MM.1S (cell line): ENCODE measurements at regions not wholly inside any gene's neighbourhood (a gene's known extent, or its start where the extent isn't known, plus 50 kb on each side); places are given as distances from the start of the nearest gene placed in this dataset.

ENCODE experiments used
- DNase-seq: peaks from one replicate; pipeline ENCODE4 v3.0.0-alpha.2; 2015
- H2AFZ ChIP-seq: fragments of 300-600 bp; sonication (generic); 2 replicates; pipeline ENCODE4 v1.6.0; 2016; ENCODE audit warnings: antibody characterized with exemption, low read length
- H3F3A ChIP-seq: fragments of 300-600 bp; sonication (generic); 2 replicates; pipeline ENCODE4 v1.6.1; 2016; ENCODE audit warnings: mild to moderate bottlenecking, antibody characterized with exemption, low read length, moderate library complexity, mixed read lengths; ENCODE audit not compliant: insufficient read depth
- H3K27ac ChIP-seq: fragments of 300-600 bp; sonication (generic); 2 replicates; pipeline ENCODE4 v1.5.1; 2016; ENCODE audit warnings: mild to moderate bottlenecking, low read length
- H3K27me3 ChIP-seq: fragments of 300-600 bp; sonication (generic); replicated peaks from 2 replicates; pipeline ENCODE4 v1.6.0; 2016; ENCODE audit warnings: low read length; ENCODE audit not compliant: insufficient read depth
- H3K36me3 ChIP-seq: fragments of 300-600 bp; sonication (generic); replicated peaks from 2 replicates; pipeline ENCODE4 v1.6.1; 2016; ENCODE audit warnings: mild to moderate bottlenecking, low read length, mixed read lengths; ENCODE audit not compliant: insufficient read depth
- H3K4me1 ChIP-seq: fragments of 300-600 bp; sonication (generic); 2 replicates; pipeline ENCODE4 v1.6.1; 2016; ENCODE audit warnings: low read length, mixed read lengths
- H3K4me2 ChIP-seq: fragments of 300-600 bp; sonication (generic); 2 replicates; pipeline ENCODE4 v1.6.0; 2016; ENCODE audit warnings: low read depth, low read length
- H3K4me3 ChIP-seq: fragments of 300-600 bp; sonication (generic); 2 replicates; pipeline ENCODE4 v1.5.1; 2016; ENCODE audit warnings: low read length, mixed read lengths
- H3K79me2 ChIP-seq: fragments of 300-600 bp; sonication (generic); 2 replicates; pipeline ENCODE4 v1.6.1; 2016; ENCODE audit warnings: mixed run types, low read length, mixed read lengths
- H3K9ac ChIP-seq: fragments of 300-600 bp; sonication (generic); 2 replicates; pipeline ENCODE4 v1.6.1; 2016; ENCODE audit warnings: low read length, mixed read lengths
- H3K9me2 ChIP-seq: fragments of 300-600 bp; sonication (generic); replicated peaks from 2 replicates; pipeline ENCODE4 v1.6.1; 2016; ENCODE audit warnings: mild to moderate bottlenecking, low read length, mixed read lengths; ENCODE audit not compliant: insufficient read depth
- H3K9me3 ChIP-seq: fragments of 300-600 bp; sonication (generic); replicated peaks from 2 replicates; pipeline ENCODE4 v1.6.1; 2016; ENCODE audit warnings: mild to moderate bottlenecking, low read length, mixed read lengths; ENCODE audit not compliant: insufficient read depth
- H4K20me1 ChIP-seq: fragments of 300-600 bp; sonication (generic); 2 replicates; pipeline ENCODE4 v1.6.1; 2016; ENCODE audit warnings: mild to moderate bottlenecking, low read length, moderate library complexity, mixed read lengths; ENCODE audit not compliant: insufficient read depth
- EZH2 ChIP-seq: fragments of 300-600 bp; sonication (generic); optimal IDR thresholded peaks from 2 replicates; pipeline ENCODE3; 2017; ENCODE audit warnings: low read depth, mild to moderate bottlenecking, antibody characterized with exemption, low read length, mixed read lengths
- EZH2phosphoT487 ChIP-seq: fragments of 300-600 bp; sonication (generic); IDR thresholded peaks from 2 replicates; pipeline ENCODE4 v1.6.1; 2018; ENCODE audit warnings: antibody characterized with exemption, low read length
- TF ChIP-seq, protein P1 (sequence below): fragments of 300-600 bp; sonication (generic); IDR thresholded peaks from 2 replicates; pipeline ENCODE4 v1.5.1; 2016; ENCODE audit warnings: antibody characterized with exemption, low read length, mixed read lengths

DNA sequence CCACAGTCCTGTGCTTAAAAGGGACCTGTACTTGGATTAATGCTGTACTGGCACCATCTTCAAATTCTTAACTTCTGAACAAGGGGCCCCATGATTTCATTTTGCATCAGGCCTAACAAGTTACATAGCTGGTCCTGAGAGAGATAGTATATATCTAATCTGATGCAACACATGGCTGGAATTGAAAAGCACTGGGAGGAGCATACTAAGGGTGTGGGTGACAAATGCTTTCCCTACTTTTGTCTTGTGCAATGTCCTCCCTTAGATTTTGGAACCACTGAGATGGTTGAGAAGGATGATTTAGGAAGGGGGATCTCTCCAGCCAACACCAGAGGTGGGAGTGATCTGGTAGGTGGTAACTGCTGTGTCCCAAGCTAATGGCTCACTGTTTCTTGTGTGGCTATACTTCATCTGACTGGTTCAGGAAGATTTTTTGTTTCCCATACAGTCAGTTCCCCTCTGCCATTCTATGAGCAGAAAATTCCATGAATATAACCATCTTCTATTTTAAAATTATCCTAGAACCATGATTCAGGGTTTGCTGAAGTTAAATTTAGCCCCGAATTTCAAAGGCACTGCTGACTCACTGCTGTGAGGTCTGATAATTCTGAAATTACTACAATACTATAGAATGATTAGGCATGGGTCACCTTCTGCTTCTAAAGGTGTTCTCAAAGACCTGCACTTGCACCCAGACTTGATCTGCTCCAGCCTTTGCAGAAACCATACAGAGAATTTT lies 108.3 kb upstream of the NCKAP5 start:
- Histone ChIP-seq H3K79me2 (no peaks in the 10 kb centered on the region), H3K27me3 (no peaks in the 10 kb centered on the region), H3K27ac (no peak overlapping the region), H2AFZ (no peak overlapping the region), H3K36me3 (no peaks in the 10 kb centered on the region), H3K9me3 (no peaks in the 10 kb centered on the region), H3K4me3 (no peak overlapping the region), H3K9me2 (no peaks in the 10 kb centered on the region), H3F3A (no peaks in the 10 kb centered on the region), H3K4me1 (no peaks in the 10 kb centered on the region), H4K20me1 (no peaks in the 10 kb centered on the region), H3K9ac (no peak overlapping the region), H3K4me2 (no peak overlapping the region)
- no peak for DNase-seq
- TF ChIP-seq, protein P1, sequence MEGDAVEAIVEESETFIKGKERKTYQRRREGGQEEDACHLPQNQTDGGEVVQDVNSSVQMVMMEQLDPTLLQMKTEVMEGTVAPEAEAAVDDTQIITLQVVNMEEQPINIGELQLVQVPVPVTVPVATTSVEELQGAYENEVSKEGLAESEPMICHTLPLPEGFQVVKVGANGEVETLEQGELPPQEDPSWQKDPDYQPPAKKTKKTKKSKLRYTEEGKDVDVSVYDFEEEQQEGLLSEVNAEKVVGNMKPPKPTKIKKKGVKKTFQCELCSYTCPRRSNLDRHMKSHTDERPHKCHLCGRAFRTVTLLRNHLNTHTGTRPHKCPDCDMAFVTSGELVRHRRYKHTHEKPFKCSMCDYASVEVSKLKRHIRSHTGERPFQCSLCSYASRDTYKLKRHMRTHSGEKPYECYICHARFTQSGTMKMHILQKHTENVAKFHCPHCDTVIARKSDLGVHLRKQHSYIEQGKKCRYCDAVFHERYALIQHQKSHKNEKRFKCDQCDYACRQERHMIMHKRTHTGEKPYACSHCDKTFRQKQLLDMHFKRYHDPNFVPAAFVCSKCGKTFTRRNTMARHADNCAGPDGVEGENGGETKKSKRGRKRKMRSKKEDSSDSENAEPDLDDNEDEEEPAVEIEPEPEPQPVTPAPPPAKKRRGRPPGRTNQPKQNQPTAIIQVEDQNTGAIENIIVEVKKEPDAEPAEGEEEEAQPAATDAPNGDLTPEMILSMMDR = no peak
- TF ChIP-seq EZH2phosphoT487 (no peak), EZH2 (no peak)

DNA sequence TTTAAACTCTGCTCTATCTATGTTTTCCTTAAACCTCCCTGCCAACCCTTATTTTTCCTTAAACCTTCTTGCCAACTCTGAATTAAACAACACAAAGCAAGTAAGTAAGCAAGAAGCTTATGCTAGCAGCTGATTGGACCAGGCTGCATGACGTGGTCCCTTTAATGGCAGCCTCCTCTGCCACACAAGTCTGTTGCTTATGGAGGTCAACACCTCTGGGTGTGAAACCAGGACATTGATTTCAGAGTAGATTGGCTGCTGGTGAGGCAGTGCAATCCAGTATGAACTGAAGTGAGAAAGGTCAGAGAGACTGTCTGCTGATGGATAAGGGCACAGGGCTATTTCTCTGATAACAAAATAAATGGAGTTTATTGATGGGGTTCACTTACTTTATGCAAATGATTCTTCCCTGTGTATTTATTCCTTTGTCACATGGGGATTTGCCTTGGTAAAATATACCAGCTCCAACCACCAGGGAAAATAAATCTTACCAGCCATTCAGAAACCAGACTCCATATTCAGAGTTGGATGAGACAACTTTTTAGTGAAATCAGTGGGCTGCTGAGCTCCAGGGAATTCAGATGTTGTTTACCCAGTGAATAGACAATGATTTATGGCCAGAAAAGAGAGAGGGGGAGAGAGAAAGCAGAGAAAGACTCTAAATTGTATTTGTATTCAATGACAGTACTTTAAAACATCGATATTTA lies 112.2 kb upstream of the NCKAP5 start:
- no peaks in the 10 kb centered on the region for H3K4me1 ChIP-seq
- H3K36me3 ChIP-seq = no peaks in the 10 kb centered on the region
- no peak for DNase-seq
- H3K9me3 ChIP-seq = no peaks in the 10 kb centered on the region
- no peaks in the 10 kb centered on the region for H3F3A ChIP-seq
- H3K27me3 ChIP-seq = no peaks in the 10 kb centered on the region
- no peaks in the 10 kb centered on the region for H3K9me2 ChIP-seq
- TF ChIP-seq EZH2 (no peak), EZH2phosphoT487 (no peak)
- TF ChIP-seq, protein P1 = no peak
- no peaks in the 10 kb centered on the region for H3K79me2 ChIP-seq
- no peak overlapping the region for H3K4me3 ChIP-seq
- no peak overlapping the region for H2AFZ ChIP-seq
- no peak overlapping the region for H3K9ac ChIP-seq
- no peaks in the 10 kb centered on the region for H4K20me1 ChIP-seq
- H3K27ac ChIP-seq = no peak overlapping the region
- H3K4me2 ChIP-seq = no peak overlapping the region

DNA sequence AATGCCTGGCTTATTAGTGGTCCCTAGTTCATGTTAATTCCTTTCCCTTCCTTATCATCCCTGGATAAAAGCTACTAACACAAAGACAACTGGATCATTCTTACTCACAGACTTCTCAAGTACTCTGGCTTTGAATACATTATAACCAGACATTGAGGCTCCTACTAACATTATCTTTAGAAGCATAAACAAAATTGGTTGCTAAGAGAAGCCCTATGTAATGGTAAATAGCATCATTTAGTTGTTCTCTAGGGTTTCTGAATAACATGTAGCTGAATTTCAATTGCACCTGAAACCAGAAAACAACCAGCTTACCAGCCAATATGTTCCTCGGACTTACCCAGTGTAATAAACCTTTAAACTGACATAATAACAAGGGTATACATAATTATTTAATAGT lies 114.1 kb upstream of the NCKAP5 start:
- Histone ChIP-seq H3K36me3 (no peaks in the 10 kb centered on the region), H3K27ac (no peak overlapping the region), H3K4me1 (no peaks in the 10 kb centered on the region), H3K9me3 (no peaks in the 10 kb centered on the region), H2AFZ (no peak overlapping the region), H3K9me2 (no peaks in the 10 kb centered on the region), H3K27me3 (no peaks in the 10 kb centered on the region), H3K4me3 (no peak overlapping the region), H3K4me2 (no peak overlapping the region), H3K79me2 (no peaks in the 10 kb centered on the region), H3F3A (no peaks in the 10 kb centered on the region), H3K9ac (no peak overlapping the region), H4K20me1 (no peaks in the 10 kb centered on the region)
- no peak for DNase-seq
- TF ChIP-seq EZH2 (no peak), EZH2phosphoT487 (no peak)
- TF ChIP-seq, protein P1 = no peak
